GM12878 (cell line): ENCODE measurements at regions not wholly inside any gene's neighbourhood (a gene's known extent, or its start where the extent isn't known, plus 50 kb on each side); places are given as distances from the start of the nearest gene placed in this dataset.

Experiments
- ATAC-seq: fragments of 200-7000 bp; cut with Tn5 transposase; 3 replicates; pipeline ENCODE4 v1.9.1; 2020; ENCODE audit warnings: mild to moderate bottlenecking, moderate library complexity
- BruUV-seq: library from RNA; stranded (reverse); fragments of 400-500 nt; replicated peaks from 2 replicates; lab custom pipeline; 2021; lab: Mats Ljungman, UMichigan
- CTCF ChIA-PET: fragments of 300-600 bp; sonication (Branson Sonifier 250); formaldehyde crosslinking; extraction: SDS; loops from one replicate; lab custom pipeline; 2021; ENCODE audit warnings: inconsistent platforms; lab: Yijun Ruan, JAX
- POLR2A ChIA-PET: fragments of 350-600 bp; formaldehyde crosslinking; extraction: SDS; loops from one replicate; lab custom pipeline; 2021; ENCODE audit warnings: inconsistent platforms; lab: Charles Lee
- RAD21 ChIA-PET: fragments of 300-600 bp; sonication (Branson Sonifier 250); formaldehyde crosslinking; loops from one replicate; lab custom pipeline; 2023; ENCODE audit warnings: antibody characterized with exemption; ENCODE audit not compliant: unreplicated experiment; lab: Charles Lee
- SMC1A ChIA-PET: fragments of 300-600 bp; sonication (Branson Sonifier 250); formaldehyde crosslinking; loops from one replicate; lab custom pipeline; 2023; ENCODE audit not compliant: unreplicated experiment, uncharacterized antibody; lab: Charles Lee
- DNase-seq: peaks from one replicate; pipeline ENCODE4 v3.0.0-alpha.2; 2011; ENCODE audit warnings: low read depth, low spot score
- FAIRE-seq: peaks from 3 replicates; lab custom pipeline; 2011; peaks lifted over from hg19 to GRCh38; lab: Jason Lieb, UNC
- H2AFZ ChIP-seq: 2 replicates; pipeline ENCODE4 v1.6.0; 2011; ENCODE audit warnings: low read depth, low read length, control low read depth; ENCODE audit not compliant: control insufficient read depth
- H3K27ac ChIP-seq: 2 replicates; pipeline ENCODE4 v1.5.1; 2011; ENCODE audit warnings: control low read depth; ENCODE audit not compliant: control insufficient read depth, insufficient read depth
- H3K27me3 ChIP-seq, 2 experiments: replicated peaks in 1 of 2; 2 replicates each; pipeline versions ENCODE4 v1.6.0 to v1.6.1; 2011; ENCODE audit warnings: low read length in 1 of 2; ENCODE audit not compliant: control insufficient read depth in 2 of 2, insufficient read depth in 2 of 2
- H3K36me3 ChIP-seq, 2 experiments: 2 replicates each; pipeline ENCODE4 v1.5.1; 2011; ENCODE audit warnings: low read length in 1 of 2; ENCODE audit not compliant: control insufficient read depth in 2 of 2, insufficient read depth in 2 of 2
- H3K4me1 ChIP-seq: 2 replicates; pipeline ENCODE4 v1.6.1; 2011; ENCODE audit warnings: mild to moderate bottlenecking, low read length, moderate library complexity, mixed read lengths; ENCODE audit not compliant: control insufficient read depth, insufficient read depth
- H3K4me2 ChIP-seq: 2 replicates; pipeline ENCODE4 v1.6.0; 2011; ENCODE audit warnings: control low read depth; ENCODE audit not compliant: control insufficient read depth, insufficient read depth
- H3K4me3 ChIP-seq: fragments of 200-600 bp; sonication (generic); 2 replicates; pipeline ENCODE4 v1.5.1; 2016
- H3K79me2 ChIP-seq: 2 replicates; pipeline ENCODE4 v1.6.0; 2011; ENCODE audit warnings: low read length; ENCODE audit not compliant: control insufficient read depth, insufficient read depth
- H3K9ac ChIP-seq: 2 replicates; pipeline ENCODE4 v1.8.0; 2011; ENCODE audit warnings: low read length, control low read depth, mixed read lengths; ENCODE audit not compliant: control insufficient read depth, insufficient read depth
- H3K9me3 ChIP-seq: replicated peaks from 3 replicates; pipeline ENCODE4 v1.5.1; 2011; ENCODE audit warnings: mild to moderate bottlenecking, low read length; ENCODE audit not compliant: control insufficient read depth, insufficient read depth
- H4K20me1 ChIP-seq: 2 replicates; pipeline ENCODE4 v1.6.0; 2011; ENCODE audit not compliant: control insufficient read depth, insufficient read depth
- ATF7 ChIP-seq: fragments of 450-650 bp; IDR thresholded peaks from 2 replicates; pipeline ENCODE4 v1.6.1; 2016; ENCODE audit warnings: low read depth, mild to moderate bottlenecking
- CHD2 ChIP-seq: IDR thresholded peaks from 2 replicates; pipeline ENCODE4 v1.6.1; 2011; ENCODE audit warnings: low read depth, low read length, improper control_type of control experiment, borderline replicate concordance
- CREB1 ChIP-seq: IDR thresholded peaks from 2 replicates; pipeline ENCODE4 v1.6.1; 2012; ENCODE audit warnings: low read depth, mild to moderate bottlenecking, inconsistent platforms
- CREM ChIP-seq: IDR thresholded peaks from 2 replicates; pipeline ENCODE4 v1.6.1; 2014; ENCODE audit warnings: antibody characterized with exemption, low read depth
- EGR1 ChIP-seq, 2 experiments: IDR thresholded peaks; 1 replicate in 1 of 2; 2 replicates in 1 of 2; pipeline ENCODE4 v1.6.1; 2011 to 2012; ENCODE audit warnings: low read depth in 2 of 2, low read length in 2 of 2, borderline replicate concordance in 1 of 2, mild to moderate bottlenecking in 1 of 2, moderate library complexity in 1 of 2
- EP300 ChIP-seq, 2 experiments: fragments of 150-350 bp in 1 of 2; IDR thresholded peaks; 2 replicates each; pipeline ENCODE4 v1.6.1; 2011 to 2012; ENCODE audit warnings: low read depth in 2 of 2, low read length in 2 of 2, borderline replicate concordance in 1 of 2, improper control_type of control experiment in 1 of 2, inconsistent platforms in 1 of 2; ENCODE audit not compliant: control insufficient read depth in 1 of 2
- FOXM1 ChIP-seq: IDR thresholded peaks from 2 replicates; pipeline ENCODE4 v1.6.1; 2012; ENCODE audit warnings: low read depth, mild to moderate bottlenecking, inconsistent platforms, low read length, moderate library complexity
- GABPA ChIP-seq: IDR thresholded peaks from 2 replicates; pipeline ENCODE4 v1.6.1; 2014; ENCODE audit warnings: antibody characterized with exemption, low read depth, mild to moderate bottlenecking, inconsistent platforms
- HDGF ChIP-seq: fragments of 450-650 bp; IDR thresholded peaks from 2 replicates; pipeline ENCODE4 v1.6.1; 2016; ENCODE audit warnings: antibody characterized with exemption
- IRF4 ChIP-seq: IDR thresholded peaks from 2 replicates; pipeline ENCODE4 v1.6.1; 2011; ENCODE audit warnings: low read depth, low read length
- MEF2A ChIP-seq: IDR thresholded peaks from 2 replicates; pipeline ENCODE4 v1.6.1; 2011; ENCODE audit warnings: low read depth, mild to moderate bottlenecking, low read length, moderate library complexity; ENCODE audit not compliant: insufficient read depth
- NFIC ChIP-seq: IDR thresholded peaks from 2 replicates; pipeline ENCODE4 v1.6.1; 2012; ENCODE audit warnings: low read depth, mild to moderate bottlenecking, inconsistent platforms, low read length, moderate library complexity
- POU2F2 ChIP-seq: IDR thresholded peaks from 3 replicates; pipeline ENCODE4 v1.6.1; 2011; ENCODE audit warnings: low read depth, mild to moderate bottlenecking, low read length, borderline replicate concordance
- RAD21 ChIP-seq: IDR thresholded peaks from 2 replicates; pipeline ENCODE4 v1.6.1; 2011; ENCODE audit warnings: mild to moderate bottlenecking, low read depth, low read length, moderate library complexity; ENCODE audit not compliant: insufficient read depth
- RELA ChIP-seq: fragments of 450-650 bp; IDR thresholded peaks from 2 replicates; pipeline ENCODE4 v1.8.0; 2014; ENCODE audit warnings: borderline replicate concordance; ENCODE audit not compliant: partially characterized antibody
- SPI1 ChIP-seq: IDR thresholded peaks from 2 replicates; pipeline ENCODE4 v1.6.1; 2011; ENCODE audit warnings: low read depth, mild to moderate bottlenecking, low read length, moderate library complexity, borderline replicate concordance; ENCODE audit not compliant: insufficient read depth
- SUZ12 ChIP-seq: fragments of 200-600 bp; sonication (generic); IDR thresholded peaks from one replicate; pipeline ENCODE4 v1.6.1; 2018; ENCODE audit warnings: antibody characterized with exemption, mild to moderate bottlenecking; ENCODE audit not compliant: unreplicated experiment
- YY1 ChIP-seq: IDR thresholded peaks from 2 replicates; pipeline ENCODE4 v1.6.1; 2011; ENCODE audit warnings: low read depth, mild to moderate bottlenecking, low read length
- ZNF217 ChIP-seq: fragments of 450-650 bp; IDR thresholded peaks from 2 replicates; pipeline ENCODE4 v1.6.1; 2017; ENCODE audit warnings: antibody characterized with exemption, mild to moderate bottlenecking
- ZNF24 ChIP-seq: fragments of 450-650 bp; IDR thresholded peaks from 2 replicates; pipeline ENCODE4 v1.6.1; 2017; ENCODE audit warnings: antibody characterized with exemption, mild to moderate bottlenecking
- ZSCAN29 ChIP-seq: fragments of 450-650 bp; IDR thresholded peaks from 2 replicates; pipeline ENCODE4 v1.6.1; 2017; ENCODE audit warnings: mild to moderate bottlenecking, moderate library complexity
- in situ Hi-C: fragments of 300-500 bp; cut with MboI; formaldehyde crosslinking; loops from 9 replicates; pipeline ENCODE4 v1.14.3; 2018; ENCODE audit warnings: mixed read lengths
- intact Hi-C: fragments of 100-400 bp; cut with micrococcal nuclease; formaldehyde crosslinking; loops from one replicate; pipeline ENCODE4 v1.14.2; 2022; ENCODE audit not compliant: unreplicated experiment
- TF ChIP-seq, protein P1 (sequence below): fragments of 450-650 bp; IDR thresholded peaks from 2 replicates; pipeline ENCODE4 v1.6.1; 2017; ENCODE audit warnings: low read depth, mild to moderate bottlenecking, moderate library complexity
- TF ChIP-seq, protein P2 (sequence below): fragments of 450-650 bp; IDR thresholded peaks from 2 replicates; pipeline ENCODE4 v1.6.1; 2017; ENCODE audit warnings: mild to moderate bottlenecking, low read depth, inconsistent platforms; ENCODE audit not compliant: poor library complexity, severe bottlenecking

DNA sequence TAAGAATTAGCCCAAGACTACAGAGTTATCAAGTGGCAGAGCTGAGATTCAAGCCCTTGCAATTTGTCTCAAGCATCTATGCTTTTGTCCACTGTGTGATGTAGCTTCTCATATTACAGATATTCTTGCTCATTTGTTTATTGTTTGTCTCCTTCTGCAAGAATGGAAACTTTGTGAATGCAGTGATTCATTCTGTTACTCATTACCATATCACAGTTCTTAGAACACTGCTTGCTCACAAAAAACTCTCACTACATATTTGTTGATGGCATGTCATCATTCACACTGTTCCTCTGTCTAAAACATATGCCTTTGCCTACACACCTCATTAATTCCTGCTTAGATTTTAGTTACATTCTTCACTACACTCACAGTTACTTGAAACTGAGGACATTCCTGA is 1198.9 kb downstream of the PLA2G4A start:
- Histone ChIP-seq H3K27me3 (no peaks in the 10 kb centered on the region), H3K9ac (no peak overlapping the region), H3K4me1 (no peaks in the 10 kb centered on the region), H3K4me3 (no peak overlapping the region), H4K20me1 (no peaks in the 10 kb centered on the region), H3K4me2 (no peak overlapping the region), H3K79me2 (no peaks in the 10 kb centered on the region), H3K27ac (no peak overlapping the region), H2AFZ (no peak overlapping the region), H3K9me3 (no peaks in the 10 kb centered on the region), H3K36me3 (no peaks in the 10 kb centered on the region)
- ChIA-PET POLR2A (interaction anchor here (0.6 kb wide), 1 partner anchor 498 kb away, joined by 3 read pairs; no protein-coding TSS in a partner anchor), RAD21 (interaction anchor here (0.7 kb wide), 1 partner anchor 18 kb away, joined by 3 read pairs; no protein-coding TSS in a partner anchor), CTCF (no interaction called here), SMC1A (interaction anchor here (1.1 to 1.9 kb wide), 2 partner anchors 87 to 100 kb away, joined by 3 to 9 read pairs; no protein-coding TSS in a partner anchor)
- ATAC-seq: peak; percentile 98
- peak; percentile 44 for DNase-seq
- no TSS peak for BruUV-seq
- in situ Hi-C loops (no loop called here), intact Hi-C loops (no loop called here)
- peak; percentile 78 for FAIRE-seq
- TF ChIP-seq MEF2A: 0 out of 2 replicates have a peak, but pooled peaks have one; percentile 30
- TF ChIP-seq, protein P1, sequence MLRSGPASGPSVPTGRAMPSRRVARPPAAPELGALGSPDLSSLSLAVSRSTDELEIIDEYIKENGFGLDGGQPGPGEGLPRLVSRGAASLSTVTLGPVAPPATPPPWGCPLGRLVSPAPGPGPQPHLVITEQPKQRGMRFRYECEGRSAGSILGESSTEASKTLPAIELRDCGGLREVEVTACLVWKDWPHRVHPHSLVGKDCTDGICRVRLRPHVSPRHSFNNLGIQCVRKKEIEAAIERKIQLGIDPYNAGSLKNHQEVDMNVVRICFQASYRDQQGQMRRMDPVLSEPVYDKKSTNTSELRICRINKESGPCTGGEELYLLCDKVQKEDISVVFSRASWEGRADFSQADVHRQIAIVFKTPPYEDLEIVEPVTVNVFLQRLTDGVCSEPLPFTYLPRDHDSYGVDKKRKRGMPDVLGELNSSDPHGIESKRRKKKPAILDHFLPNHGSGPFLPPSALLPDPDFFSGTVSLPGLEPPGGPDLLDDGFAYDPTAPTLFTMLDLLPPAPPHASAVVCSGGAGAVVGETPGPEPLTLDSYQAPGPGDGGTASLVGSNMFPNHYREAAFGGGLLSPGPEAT: peak; percentile 40; the same call in 1 of the 2 replicates
- TF ChIP-seq, protein P2, sequence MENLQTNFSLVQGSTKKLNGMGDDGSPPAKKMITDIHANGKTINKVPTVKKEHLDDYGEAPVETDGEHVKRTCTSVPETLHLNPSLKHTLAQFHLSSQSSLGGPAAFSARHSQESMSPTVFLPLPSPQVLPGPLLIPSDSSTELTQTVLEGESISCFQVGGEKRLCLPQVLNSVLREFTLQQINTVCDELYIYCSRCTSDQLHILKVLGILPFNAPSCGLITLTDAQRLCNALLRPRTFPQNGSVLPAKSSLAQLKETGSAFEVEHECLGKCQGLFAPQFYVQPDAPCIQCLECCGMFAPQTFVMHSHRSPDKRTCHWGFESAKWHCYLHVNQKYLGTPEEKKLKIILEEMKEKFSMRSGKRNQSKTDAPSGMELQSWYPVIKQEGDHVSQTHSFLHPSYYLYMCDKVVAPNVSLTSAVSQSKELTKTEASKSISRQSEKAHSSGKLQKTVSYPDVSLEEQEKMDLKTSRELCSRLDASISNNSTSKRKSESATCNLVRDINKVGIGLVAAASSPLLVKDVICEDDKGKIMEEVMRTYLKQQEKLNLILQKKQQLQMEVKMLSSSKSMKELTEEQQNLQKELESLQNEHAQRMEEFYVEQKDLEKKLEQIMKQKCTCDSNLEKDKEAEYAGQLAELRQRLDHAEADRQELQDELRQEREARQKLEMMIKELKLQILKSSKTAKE: no peak
- no peak for TF ChIP-seq EGR1 (IDR thresholded peaks at IDR 0.05; ENCODE audit: borderline replicate concordance in 1 of 2, low read depth in 2 of 2, low read length in 2 of 2)
- TF ChIP-seq YY1: no peak
- no peak for TF ChIP-seq SUZ12
- no peak for TF ChIP-seq ZSCAN29
- peak; percentile 67; the same call in 1 of the 2 replicates for TF ChIP-seq CREM
- TF ChIP-seq RAD21: peak; percentile 5; the same call in 1 of the 2 replicates
- peak; percentile 38; the same call in 1 of the 2 replicates for TF ChIP-seq IRF4
- no peak for TF ChIP-seq CHD2
- peak; percentile 42; the same call in 1 of the 2 replicates for TF ChIP-seq CREB1
- TF ChIP-seq SPI1: no peak
- peak; percentile 77; the same call in 1 of the 2 replicates for TF ChIP-seq ZNF24
- no peak for TF ChIP-seq RELA
- no peak for TF ChIP-seq HDGF
- peak; percentile 54; the same call in 1 of the 2 replicates for TF ChIP-seq NFIC
- peak; percentile 84 for TF ChIP-seq ATF7
- peak; percentile 42; the same call in 1 of the 2 replicates for TF ChIP-seq FOXM1
- TF ChIP-seq ZNF217: peak; percentile 18; the same call in 1 of the 2 replicates
- no peak for TF ChIP-seq GABPA
- TF ChIP-seq POU2F2: peak; percentile 51; the same call in 1 of the 3 replicates
- peak in 1 of 2 experiments; percentile 61; a peak in 1 of 4 replicates for TF ChIP-seq EP300 (IDR thresholded peaks at IDR 0.05; ENCODE audit: borderline replicate concordance in 1 of 2, control insufficient read depth in 1 of 2, low read depth in 2 of 2, low read length in 2 of 2)
